Activated CD8-positive, alpha-beta T cell treated with anti-CD3 and anti-CD28 coated beads, Interleukin-2, amount 10 ng/mL, durations not matched to agents 7 days and 5 days (primary cell): ENCODE measurements at regions not wholly inside any gene's neighbourhood (a gene's known extent, or its start where the extent isn't known, plus 50 kb on each side); places are given as distances from the start of the nearest gene placed in this dataset.

Source experiments
- ATAC-seq: fragments of 150-1000 bp; cut with Tn5 transposase; one replicate; pipeline ENCODE4 v1.10.0; 2021; ENCODE audit warnings: moderate library complexity
- CTCF ChIA-PET: fragments of 350-600 bp; sonication (Branson Sonifier 250); formaldehyde crosslinking; loops from one replicate; lab custom pipeline; 2021; ENCODE audit warnings: antibody characterized with exemption; lab: Charles Lee
- POLR2A ChIA-PET: fragments of 350-600 bp; sonication (Branson Sonifier 250); formaldehyde crosslinking; loops from one replicate; lab custom pipeline; 2021; ENCODE audit warnings: antibody characterized with exemption; lab: Charles Lee
- DNase-seq: peaks from one replicate; pipeline ENCODE4 v3.0.0-alpha.2; 2020
- H3K27ac Mint-ChIP-seq: one replicate; pipeline ENCODE4 v1.8.0; 2021; ENCODE audit warnings: mild to moderate bottlenecking, mixed read lengths
- H3K27me3 Mint-ChIP-seq: one replicate; pipeline ENCODE4 v1.8.0; 2021; ENCODE audit warnings: low read depth, mixed read lengths
- H3K36me3 Mint-ChIP-seq: one replicate; pipeline ENCODE4 v1.8.0; 2021; ENCODE audit warnings: low read depth, mixed read lengths
- H3K4me1 Mint-ChIP-seq: one replicate; pipeline ENCODE4 v1.8.0; 2021; ENCODE audit warnings: low read depth, mixed read lengths
- H3K4me3 Mint-ChIP-seq: one replicate; pipeline ENCODE4 v1.8.0; 2021; ENCODE audit warnings: mild to moderate bottlenecking, mixed read lengths
- H3K9me3 Mint-ChIP-seq: one replicate; pipeline ENCODE4 v1.8.0; 2022; ENCODE audit warnings: mixed read lengths; ENCODE audit not compliant: insufficient read depth

DNA sequence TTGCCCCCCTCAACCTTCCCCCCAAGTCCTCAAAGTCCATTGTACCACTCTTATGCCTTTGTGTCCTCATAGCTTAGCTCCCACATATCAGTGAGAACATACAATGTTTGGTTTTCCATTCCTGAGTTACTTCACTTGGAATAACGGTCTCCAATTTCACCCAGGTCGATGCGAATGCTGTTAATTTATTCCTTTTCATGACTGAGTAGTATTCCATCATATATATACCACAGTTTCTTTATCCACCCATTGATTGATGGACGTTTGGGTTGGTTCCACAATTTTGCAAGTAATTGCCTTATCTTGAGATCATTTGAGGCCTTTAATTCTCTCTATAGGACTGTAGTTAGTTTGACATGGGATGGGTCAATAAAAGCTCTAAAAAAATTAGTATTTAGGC, 124.7 kb downstream of the ARL4A start:
- ATAC-seq: no peak
- CTCF ChIA-PET: no interaction called here
- Mint-ChIP-seq H3K27me3 (no peaks in the 10 kb centered on the region), H3K36me3 (no peaks in the 10 kb centered on the region), H3K27ac (no peak overlapping the region), H3K4me1 (no peaks in the 10 kb centered on the region), H3K4me3 (no peak overlapping the region), H3K9me3 (no peaks in the 10 kb centered on the region)
- POLR2A ChIA-PET: no interaction called here
- no peak for DNase-seq

DNA sequence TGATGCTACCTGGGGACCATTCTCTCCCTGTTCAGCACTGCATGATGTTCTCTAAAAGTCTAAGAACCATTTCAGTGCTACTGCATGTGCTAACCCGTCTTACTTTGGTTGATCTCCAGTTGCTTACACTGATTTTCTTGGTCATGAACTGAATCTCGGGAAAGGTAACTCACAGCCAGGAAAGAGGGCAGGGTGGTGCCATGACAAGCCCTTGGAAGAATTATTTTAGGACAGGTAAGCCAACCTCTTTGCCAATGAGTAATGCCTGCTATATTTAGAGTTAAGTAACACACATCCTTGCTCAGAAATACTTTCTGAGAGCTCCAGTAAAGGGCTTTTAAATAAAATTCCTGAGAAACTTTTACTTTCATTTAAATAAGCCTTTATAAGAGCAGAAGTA, 126.7 kb downstream of the ARL4A start:
- no peaks in the 10 kb centered on the region for H3K36me3 Mint-ChIP-seq

DNA sequence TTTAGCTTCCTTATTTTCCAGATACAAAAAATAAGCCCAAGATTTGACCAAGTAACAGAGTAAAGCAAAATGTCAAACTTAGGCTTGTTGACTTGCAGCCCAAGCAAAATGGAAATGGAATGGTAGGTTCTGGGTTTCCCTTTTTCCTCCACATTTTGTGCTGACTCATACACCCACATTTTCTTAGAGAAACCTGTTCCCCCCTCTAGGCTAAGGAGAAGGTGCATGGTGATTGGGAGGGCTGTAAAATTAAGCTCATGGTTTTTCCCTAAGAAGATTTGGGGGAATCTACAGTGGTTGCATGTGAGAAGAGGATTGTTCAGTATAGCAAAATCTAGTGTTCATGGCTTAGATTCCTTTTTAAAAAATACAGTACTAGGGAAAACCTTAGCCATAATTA, 127.4 kb downstream of the ARL4A start:
- H3K4me3 Mint-ChIP-seq: no peak overlapping the region
- no peak overlapping the region for H3K27ac Mint-ChIP-seq
- H3K36me3 Mint-ChIP-seq: no peaks in the 10 kb centered on the region
- peaks cover 2% of the 10 kb centered on the region for H3K27me3 Mint-ChIP-seq
- ChIA-PET CTCF (no interaction called here), POLR2A (no interaction called here)
- H3K9me3 Mint-ChIP-seq: no peaks in the 10 kb centered on the region
- H3K4me1 Mint-ChIP-seq: no peaks in the 10 kb centered on the region
- no peak for ATAC-seq
- no peak for DNase-seq

More for the DNA sequence above, 126.7 kb downstream of the ARL4A start:
- no peaks in the 10 kb centered on the region for H3K4me1 Mint-ChIP-seq
- ATAC-seq (no peak), DNase-seq (no peak)
- H3K4me3 Mint-ChIP-seq: no peak overlapping the region
- no peaks in the 10 kb centered on the region for H3K9me3 Mint-ChIP-seq
- H3K27ac Mint-ChIP-seq: no peak overlapping the region
- ChIA-PET CTCF (no interaction called here), POLR2A (no interaction called here)
- H3K27me3 Mint-ChIP-seq: peaks cover 2% of the 10 kb centered on the region

DNA sequence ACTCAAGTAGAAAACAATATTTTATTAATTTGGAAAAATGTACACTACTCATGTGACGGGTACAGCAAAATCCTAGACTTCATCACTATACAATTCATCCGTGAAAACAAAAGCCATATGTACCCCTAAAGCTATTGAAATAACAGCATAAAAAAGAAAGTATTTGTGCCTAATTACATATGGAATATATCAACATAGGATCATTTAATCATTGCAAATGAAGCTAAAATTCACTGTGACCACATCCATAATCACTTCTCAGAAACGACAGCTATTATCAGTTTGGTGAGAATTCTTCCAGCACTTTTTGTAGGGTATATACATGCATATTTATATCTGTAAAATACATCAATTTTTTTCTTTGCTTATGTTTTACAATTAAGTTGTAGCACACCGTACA, 128.0 kb downstream of the ARL4A start:
- H3K4me3 Mint-ChIP-seq: no peak overlapping the region
- no peak overlapping the region for H3K27ac Mint-ChIP-seq
- POLR2A ChIA-PET: no interaction called here
- no peak for DNase-seq
- H3K4me1 Mint-ChIP-seq: no peaks in the 10 kb centered on the region
- CTCF ChIA-PET: no interaction called here
- no peak for ATAC-seq
- no peaks in the 10 kb centered on the region for H3K9me3 Mint-ChIP-seq
- H3K27me3 Mint-ChIP-seq: peaks cover 2% of the 10 kb centered on the region
- no peaks in the 10 kb centered on the region for H3K36me3 Mint-ChIP-seq

DNA sequence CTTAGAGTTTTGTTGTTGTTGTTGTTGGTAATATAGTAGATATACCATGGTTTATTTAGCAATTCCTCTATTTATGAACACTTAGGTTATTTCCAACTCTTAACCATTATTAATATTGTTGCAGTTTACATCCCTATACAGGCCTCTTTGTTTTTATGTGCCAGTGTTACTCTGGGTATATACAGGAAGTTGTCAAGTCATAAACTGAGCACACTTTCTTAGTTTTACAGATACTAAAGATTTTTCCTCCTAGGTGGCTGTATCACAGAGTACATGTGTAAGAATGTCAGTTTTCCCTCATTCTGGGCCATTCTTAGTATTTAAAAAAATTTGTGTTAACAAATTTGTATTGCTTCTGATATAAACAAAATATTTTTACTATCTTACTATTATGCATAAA, 128.4 kb downstream of the ARL4A start:
- Mint-ChIP-seq H3K27me3 (peaks cover 2% of the 10 kb centered on the region), H3K4me3 (no peak overlapping the region), H3K36me3 (no peaks in the 10 kb centered on the region), H3K9me3 (no peaks in the 10 kb centered on the region), H3K27ac (no peak overlapping the region), H3K4me1 (no peaks in the 10 kb centered on the region)
- ChIA-PET CTCF (no interaction called here), POLR2A (no interaction called here)
- DNase-seq: no peak
- no peak for ATAC-seq

DNA sequence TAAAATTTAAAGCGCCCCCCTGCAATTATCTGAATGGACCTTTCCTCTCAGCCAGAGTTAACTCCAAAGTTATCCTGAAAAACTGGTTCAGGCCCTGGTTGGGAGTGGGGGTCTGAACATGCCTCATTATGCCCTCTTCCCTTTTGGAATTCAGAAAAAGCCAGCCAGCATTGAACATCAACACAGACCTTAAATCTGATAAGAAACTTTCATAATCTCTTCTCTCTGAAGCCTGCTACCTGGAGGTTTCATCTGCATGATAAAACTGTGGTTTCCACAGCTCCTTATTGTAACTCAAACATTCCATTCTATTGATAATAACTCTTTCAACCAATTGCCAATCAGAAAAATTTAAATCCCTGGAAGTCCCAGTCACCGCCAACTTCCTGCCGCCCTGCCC, 133.3 kb downstream of the ARL4A start:
- H3K9me3 Mint-ChIP-seq: no peaks in the 10 kb centered on the region
- CTCF ChIA-PET: no interaction called here

DNA sequence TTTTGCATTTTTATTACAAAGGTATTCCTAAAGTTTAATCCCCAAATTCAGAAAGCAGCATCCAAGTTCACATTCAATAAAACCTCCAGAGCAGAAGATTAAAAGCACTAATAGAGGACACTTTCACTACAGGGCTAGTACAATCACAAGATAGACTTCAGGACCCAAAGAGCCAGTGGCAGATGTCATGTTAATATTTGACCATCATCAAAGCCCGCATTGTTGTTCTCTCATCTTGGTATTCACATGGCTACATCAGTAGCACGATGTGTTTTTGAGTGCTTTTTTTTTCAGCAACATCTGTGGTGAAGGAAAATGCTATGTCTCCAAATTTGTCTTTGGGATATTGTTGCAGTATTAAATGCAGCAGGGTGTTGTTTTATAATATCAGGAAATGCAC, 134.3 kb downstream of the ARL4A start:
- DNase-seq (no peak), ATAC-seq (no peak)
- no peaks in the 10 kb centered on the region for H3K4me1 Mint-ChIP-seq
- H3K9me3 Mint-ChIP-seq: no peaks in the 10 kb centered on the region
- CTCF ChIA-PET: no interaction called here
- H3K4me3 Mint-ChIP-seq: no peak overlapping the region
- H3K36me3 Mint-ChIP-seq: no peaks in the 10 kb centered on the region
- H3K27ac Mint-ChIP-seq: no peak overlapping the region
- H3K27me3 Mint-ChIP-seq: peaks cover 2% of the 10 kb centered on the region
- POLR2A ChIA-PET: no interaction called here

More for the DNA sequence above, 133.3 kb downstream of the ARL4A start:
- no peaks in the 10 kb centered on the region for H3K36me3 Mint-ChIP-seq
- ATAC-seq (no peak), DNase-seq (no peak)
- no peak overlapping the region for H3K4me3 Mint-ChIP-seq
- POLR2A ChIA-PET: no interaction called here
- no peaks in the 10 kb centered on the region for H3K4me1 Mint-ChIP-seq
- H3K27me3 Mint-ChIP-seq: peaks cover 2% of the 10 kb centered on the region
- no peak overlapping the region for H3K27ac Mint-ChIP-seq

DNA sequence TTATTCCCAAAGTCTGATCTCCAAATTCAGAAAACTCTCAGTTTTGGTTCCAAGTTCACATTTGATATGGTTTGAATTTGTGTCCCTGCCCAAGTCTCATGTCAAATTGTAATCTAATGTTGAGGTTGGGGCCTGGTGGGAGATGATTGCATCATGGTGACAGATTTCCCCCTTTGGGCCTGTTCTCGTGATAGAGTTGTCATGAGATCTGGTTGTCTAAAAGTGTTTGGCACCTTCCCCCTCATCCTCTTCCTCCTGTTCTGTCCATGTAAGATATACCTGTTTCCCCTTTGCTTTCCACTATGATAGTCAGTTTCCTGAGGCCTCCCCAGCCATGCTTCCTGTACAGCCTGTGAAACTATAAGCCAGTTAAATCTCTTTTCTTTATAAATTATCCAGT, 138.6 kb downstream of the ARL4A start:
- DNase-seq: no peak
- no peak overlapping the region for H3K4me3 Mint-ChIP-seq

DNA sequence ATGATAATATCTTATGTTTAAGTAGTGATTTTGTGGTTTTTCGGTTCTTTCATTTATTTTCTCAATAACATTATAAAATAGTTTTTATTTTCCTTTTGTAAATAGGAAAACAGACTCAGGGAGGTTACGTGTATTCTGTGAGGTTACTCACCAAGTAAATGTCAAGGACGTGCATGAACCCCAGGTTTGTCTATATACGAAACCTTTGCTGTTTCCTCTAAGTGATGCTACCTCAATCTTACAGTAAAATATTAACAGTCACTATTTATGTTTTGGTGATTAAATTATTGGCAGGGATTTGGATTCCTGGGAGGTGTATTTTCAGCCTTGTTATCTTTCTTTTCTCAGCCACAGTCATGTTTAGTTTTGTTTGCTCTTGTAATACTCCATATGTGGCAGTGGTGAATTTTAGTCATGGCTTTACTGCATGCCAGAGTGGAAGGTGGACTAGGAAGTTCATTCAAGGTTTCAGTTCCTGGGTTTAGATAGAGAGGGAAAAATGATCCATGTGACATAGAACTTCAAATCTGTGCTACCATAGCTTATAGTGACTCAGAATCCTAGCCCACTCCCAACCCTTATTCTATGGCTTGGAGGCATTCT, 139.9 kb downstream of the ARL4A start:
- ChIA-PET POLR2A (no interaction called here), CTCF (no interaction called here)
- DNase-seq: no peak
- no peak for ATAC-seq
- Mint-ChIP-seq H3K4me3 (no peak overlapping the region), H3K9me3 (no peaks in the 10 kb centered on the region), H3K36me3 (no peaks in the 10 kb centered on the region), H3K27ac (no peak overlapping the region), H3K27me3 (no peaks in the 10 kb centered on the region), H3K4me1 (no peaks in the 10 kb centered on the region)

More for the DNA sequence above, 138.6 kb downstream of the ARL4A start:
- ChIA-PET POLR2A (no interaction called here), CTCF (no interaction called here)
- no peaks in the 10 kb centered on the region for H3K36me3 Mint-ChIP-seq
- H3K4me1 Mint-ChIP-seq: no peaks in the 10 kb centered on the region
- no peak for ATAC-seq
- no peaks in the 10 kb centered on the region for H3K27me3 Mint-ChIP-seq
- no peaks in the 10 kb centered on the region for H3K9me3 Mint-ChIP-seq
- H3K27ac Mint-ChIP-seq: no peak overlapping the region

DNA sequence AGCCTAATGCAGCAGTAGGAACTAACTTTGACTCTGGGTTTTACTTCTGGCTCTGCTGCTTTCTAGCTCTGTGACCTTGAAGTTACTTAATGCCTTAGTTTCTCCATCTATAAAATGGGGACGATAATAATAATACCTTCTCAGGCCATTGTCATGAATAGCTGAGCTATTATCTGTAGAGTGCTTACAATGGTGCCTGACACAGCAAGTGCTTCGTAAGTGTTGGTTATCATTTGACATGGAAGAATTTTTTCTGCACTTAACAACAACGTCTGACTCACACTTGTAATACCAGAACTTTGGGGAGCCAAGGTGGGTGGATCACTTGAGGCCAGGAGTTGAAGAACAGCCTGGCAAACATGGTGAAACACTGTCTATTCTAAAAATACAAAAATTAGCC, 140.5 kb downstream of the ARL4A start:
- ATAC-seq (no peak), DNase-seq (no peak)
- no peaks in the 10 kb centered on the region for H3K4me1 Mint-ChIP-seq
- ChIA-PET CTCF (no interaction called here), POLR2A (no interaction called here)
- no peaks in the 10 kb centered on the region for H3K36me3 Mint-ChIP-seq
- no peak overlapping the region for H3K27ac Mint-ChIP-seq
- no peaks in the 10 kb centered on the region for H3K9me3 Mint-ChIP-seq
- H3K4me3 Mint-ChIP-seq: no peak overlapping the region
- no peaks in the 10 kb centered on the region for H3K27me3 Mint-ChIP-seq

DNA sequence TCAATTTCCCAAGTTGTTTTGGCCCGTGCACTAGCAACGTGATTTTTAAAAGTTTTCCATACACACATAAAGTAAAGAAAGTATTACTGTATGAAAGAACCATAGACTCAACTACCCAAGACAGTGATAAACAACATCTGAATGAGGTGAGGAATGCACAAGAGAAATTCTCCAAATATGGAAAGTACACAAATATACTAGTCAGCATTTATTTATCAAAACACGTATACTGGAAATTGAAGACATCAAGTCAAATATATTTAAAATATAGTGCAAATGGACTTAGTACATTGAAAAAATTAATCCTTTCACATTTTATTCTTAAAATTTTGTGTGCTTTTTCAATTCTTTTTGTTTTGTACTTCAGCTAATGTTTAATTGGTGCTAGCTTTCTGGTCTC, 143.6 kb downstream of the ARL4A start:
- Mint-ChIP-seq H3K27ac (no peak overlapping the region), H3K9me3 (no peaks in the 10 kb centered on the region), H3K27me3 (no peaks in the 10 kb centered on the region), H3K4me3 (no peak overlapping the region), H3K4me1 (no peaks in the 10 kb centered on the region), H3K36me3 (no peaks in the 10 kb centered on the region)
- POLR2A ChIA-PET: no interaction called here
- CTCF ChIA-PET: no interaction called here
- DNase-seq (no peak), ATAC-seq (no peak)

DNA sequence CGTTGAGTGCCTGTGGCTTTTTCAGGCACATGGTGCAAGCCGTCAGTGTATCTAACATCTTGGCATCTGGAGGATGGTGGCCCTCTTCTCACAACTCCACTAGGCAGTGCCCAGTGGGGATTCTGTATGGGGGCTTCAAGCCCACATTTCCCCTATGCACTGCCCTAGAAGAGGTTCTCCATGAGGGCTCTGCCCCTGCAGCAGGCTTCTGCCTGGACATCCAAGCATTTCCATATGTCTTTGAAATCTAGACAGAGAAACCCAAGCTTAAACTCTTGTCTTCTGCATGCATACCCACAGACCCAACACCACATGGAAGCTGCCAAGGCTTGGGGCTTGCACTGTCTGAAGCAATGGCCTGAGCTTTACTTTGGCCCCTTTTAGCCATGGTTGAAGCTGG, 146.4 kb downstream of the ARL4A start:
- DNase-seq: no peak
- no peaks in the 10 kb centered on the region for H3K36me3 Mint-ChIP-seq
- no peaks in the 10 kb centered on the region for H3K4me1 Mint-ChIP-seq
- no peaks in the 10 kb centered on the region for H3K27me3 Mint-ChIP-seq
- H3K4me3 Mint-ChIP-seq: no peak overlapping the region
- no peak overlapping the region for H3K27ac Mint-ChIP-seq
- POLR2A ChIA-PET: no interaction called here
- CTCF ChIA-PET: no interaction called here
- ATAC-seq: no peak
- H3K9me3 Mint-ChIP-seq: no peaks in the 10 kb centered on the region

DNA sequence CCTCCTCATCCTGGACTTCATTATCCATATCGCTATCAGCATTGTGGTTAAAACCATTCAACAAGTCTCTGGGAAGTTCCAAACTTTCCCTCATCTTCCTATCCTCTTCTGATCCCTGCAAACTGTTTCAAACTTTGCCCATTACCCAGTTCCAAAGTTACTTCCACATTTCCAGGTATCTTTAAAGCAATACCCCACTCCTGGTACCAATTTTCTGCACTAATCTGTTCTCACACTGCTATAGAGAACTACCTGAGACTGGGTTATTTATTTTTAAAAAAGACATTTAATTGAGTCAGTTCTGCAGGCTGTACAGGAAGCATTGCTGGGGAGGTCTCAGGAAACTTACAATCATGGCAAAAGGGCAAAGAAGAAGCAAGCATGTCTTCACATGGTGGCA, 147.3 kb downstream of the ARL4A start:
- ATAC-seq (no peak), DNase-seq (no peak)
- ChIA-PET CTCF (no interaction called here), POLR2A (no interaction called here)
- Mint-ChIP-seq H3K4me1 (no peaks in the 10 kb centered on the region), H3K27ac (no peak overlapping the region), H3K27me3 (no peaks in the 10 kb centered on the region), H3K4me3 (no peak overlapping the region), H3K9me3 (no peaks in the 10 kb centered on the region), H3K36me3 (no peaks in the 10 kb centered on the region)
